GM23338 (cell line): ENCODE measurements at regions not wholly inside any gene's neighbourhood (a gene's known extent, or its start where the extent isn't known, plus 50 kb on each side); places are given as distances from the start of the nearest gene placed in this dataset.

Experiments
- ATAC-seq: fragments of 200-7000 bp; cut with Tn5 transposase; 3 replicates; pipeline ENCODE4 v1.9.1; 2020
- DNase-seq: peaks from one replicate; pipeline ENCODE4 v3.0.0-alpha.2; 2015; ENCODE audit warnings: low spot score
- H2AFZ ChIP-seq: fragments of 200-600 bp; sonication (generic); 2 replicates; pipeline ENCODE4 v1.8.0; 2016; ENCODE audit warnings: antibody characterized with exemption, mild to moderate bottlenecking, moderate library complexity
- H3F3A ChIP-seq: fragments of 200-600 bp; sonication (generic); replicated peaks from 2 replicates; pipeline ENCODE4 v1.8.0; 2017; ENCODE audit warnings: antibody characterized with exemption, mixed run types, low read depth
- H3K27ac ChIP-seq: fragments of 200-600 bp; sonication (generic); 2 replicates; pipeline ENCODE4 v1.6.1; 2016; ENCODE audit warnings: low read depth
- H3K27me3 ChIP-seq: fragments of 200-600 bp; sonication (generic); 2 replicates; pipeline ENCODE4 v1.8.0; 2016; ENCODE audit warnings: mild to moderate bottlenecking, mixed run types, moderate library complexity; ENCODE audit not compliant: insufficient read depth
- H3K36me3 ChIP-seq: fragments of 200-600 bp; sonication (generic); 2 replicates; pipeline ENCODE4 v1.8.0; 2016; ENCODE audit warnings: mild to moderate bottlenecking; ENCODE audit not compliant: insufficient read depth
- H3K4me1 ChIP-seq: fragments of 200-600 bp; sonication (generic); 2 replicates; pipeline ENCODE4 v1.8.0; 2016; ENCODE audit warnings: mild to moderate bottlenecking, moderate library complexity; ENCODE audit not compliant: insufficient read depth
- H3K4me2 ChIP-seq: fragments of 200-600 bp; sonication (generic); 2 replicates; pipeline ENCODE4 v1.7.1; 2017; ENCODE audit warnings: mixed run types
- H3K4me3 ChIP-seq: fragments of 200-600 bp; sonication (generic); 2 replicates; pipeline ENCODE4 v1.6.1; 2016; ENCODE audit warnings: mixed run types
- H3K79me2 ChIP-seq: fragments of 200-600 bp; sonication (generic); replicated peaks from 2 replicates; pipeline ENCODE4 v1.8.0; 2017; ENCODE audit warnings: mild to moderate bottlenecking; ENCODE audit not compliant: insufficient read depth
- H3K9me2 ChIP-seq: fragments of 200-600 bp; sonication (generic); 2 replicates; pipeline ENCODE4 v1.8.0; 2017; ENCODE audit not compliant: insufficient read depth
- H4K20me1 ChIP-seq: fragments of 200-600 bp; sonication (generic); replicated peaks from 2 replicates; pipeline ENCODE4 v1.8.0; 2017; ENCODE audit warnings: mild to moderate bottlenecking; ENCODE audit not compliant: insufficient read depth
- H3K27ac Mint-ChIP-seq: 2 replicates; pipeline ENCODE4 v1.8.0; 2020; ENCODE audit warnings: inconsistent platforms, mild to moderate bottlenecking, moderate library complexity, mixed read lengths
- H3K27me3 Mint-ChIP-seq: 3 replicates; pipeline ENCODE4 v1.8.0; 2022; ENCODE audit warnings: low read depth, mild to moderate bottlenecking, moderate library complexity, mixed read lengths, inconsistent platforms; ENCODE audit not compliant: insufficient read depth, poor library complexity
- H3K36me3 Mint-ChIP-seq: 3 replicates; pipeline ENCODE4 v1.8.0; 2021; ENCODE audit warnings: low read depth, mild to moderate bottlenecking, inconsistent platforms, moderate library complexity, mixed read lengths
- H3K4me1 Mint-ChIP-seq: 3 replicates; pipeline ENCODE4 v1.8.0; 2020; ENCODE audit warnings: mild to moderate bottlenecking, inconsistent platforms, mixed read lengths
- H3K4me3 Mint-ChIP-seq: 3 replicates; pipeline ENCODE4 v1.8.0; 2021; ENCODE audit warnings: moderate library complexity, mild to moderate bottlenecking, inconsistent platforms, mixed read lengths
- H3K9me3 Mint-ChIP-seq: 3 replicates; pipeline ENCODE4 v1.8.0; 2020; ENCODE audit warnings: moderate library complexity, mild to moderate bottlenecking, inconsistent platforms, mixed read lengths
- CREB1 ChIP-seq: fragments of 250-450 bp; sonication (Bioruptor Pico); IDR thresholded peaks from 2 replicates; pipeline ENCODE4 v1.5.0; 2020; ENCODE audit warnings: low read depth, mild to moderate bottlenecking, moderate library complexity
- ETS1 ChIP-seq: IDR thresholded peaks from 2 replicates; pipeline ENCODE4 v1.6.1; 2016; ENCODE audit warnings: antibody characterized with exemption
- EZH2 ChIP-seq: fragments of 200-600 bp; sonication (generic); IDR thresholded peaks from one replicate; pipeline ENCODE4 v1.8.0; 2017; ENCODE audit warnings: antibody characterized with exemption, mild to moderate bottlenecking, low read depth; ENCODE audit not compliant: unreplicated experiment
- EZH2phosphoT487 ChIP-seq: fragments of 200-600 bp; sonication (generic); IDR thresholded peaks from one replicate; pipeline ENCODE4 v1.8.1; 2018; ENCODE audit warnings: antibody characterized with exemption; ENCODE audit not compliant: unreplicated experiment
- JUNB ChIP-seq: IDR thresholded peaks from one replicate; pipeline ENCODE4 v1.6.1; 2016; ENCODE audit warnings: antibody characterized with exemption; ENCODE audit not compliant: unreplicated experiment
- NANOG ChIP-seq: IDR thresholded peaks from 2 replicates; pipeline ENCODE4 v1.6.1; 2016; ENCODE audit warnings: antibody characterized with exemption, borderline replicate concordance
- POLR2AphosphoS5 ChIP-seq: IDR thresholded peaks from 2 replicates; pipeline ENCODE4 v1.6.1; 2016; ENCODE audit warnings: antibody characterized with exemption, low read depth
- REST ChIP-seq: IDR thresholded peaks from one replicate; pipeline ENCODE4 v1.6.1; 2018; ENCODE audit warnings: antibody characterized with exemption; ENCODE audit not compliant: unreplicated experiment
- STAT1 ChIP-seq: IDR thresholded peaks from one replicate; pipeline ENCODE4 v1.6.1; 2016; ENCODE audit warnings: antibody characterized with exemption; ENCODE audit not compliant: unreplicated experiment
- ZNF462 ChIP-seq: fragments of 250-450 bp; sonication (Bioruptor Pico); IDR thresholded peaks from 2 replicates; pipeline ENCODE4 v1.5.0; 2020; ENCODE audit warnings: mild to moderate bottlenecking, moderate library complexity

- Histone ChIP-seq H3K9me2 (peaks cover 15% of the 10 kb centered on the region), H3F3A (no peaks in the 10 kb centered on the region), H3K27me3 (no peaks in the 10 kb centered on the region), H2AFZ (no peak overlapping the region), H3K4me3 (no peak overlapping the region), H3K4me1 (no peaks in the 10 kb centered on the region), H3K36me3 (no peaks in the 10 kb centered on the region), H4K20me1 (no peaks in the 10 kb centered on the region), H3K27ac (no peak overlapping the region), H3K79me2 (no peaks in the 10 kb centered on the region), H3K4me2 (no peak overlapping the region)
- Mint-ChIP-seq H3K27me3 (no peaks in the 10 kb centered on the region), H3K9me3 (no peaks in the 10 kb centered on the region), H3K4me3 (no peak overlapping the region), H3K27ac (no peak overlapping the region), H3K36me3 (no peaks in the 10 kb centered on the region), H3K4me1 (peaks cover 2% of the 10 kb centered on the region; the same call in 1 of the 3 replicates)
- no peak for TF ChIP-seq JUNB
- no peak for TF ChIP-seq EZH2phosphoT487
- no peak for TF ChIP-seq ETS1
- TF ChIP-seq EZH2, result no peak
- TF ChIP-seq REST, result no peak
- TF ChIP-seq ZNF462 (CRISPR knock-in tag), result no peak
- no peak for TF ChIP-seq STAT1
- TF ChIP-seq POLR2AphosphoS5, result no peak
- TF ChIP-seq CREB1 (CRISPR knock-in tag), result no peak
- TF ChIP-seq NANOG, result no peak
- no peak for DNase-seq
- no peak for ATAC-seq
Observed at GRCh38 chr1:177737456-177737855, 232.4 kb downstream of the SEC16B start.
